ENCODE measurements at regions not wholly inside any gene's neighbourhood (a gene's known extent, or its start where the extent isn't known, plus 50 kb on each side); places are given as distances from the start of the nearest gene placed in this dataset.
"Not testable (repeated sequence)": the region's sequence is repeated elsewhere in the genome, so short reads cannot be mapped to it uniquely, and the experiment has no call there.

- DNase-seq (ENCODE audit: low spot score): peak; percentile 62
Measured at GRCh38 chrX:13223868-13224567, 95.8 kb downstream of the ATXN3L start.

- peak; percentile 11 for DNase-seq (ENCODE audit: low spot score)
Measured at GRCh38 chrX:13220916-13221315, 98.9 kb downstream of the ATXN3L start.

GRCh38 chrX:13219991-13220764, 99.7 kb downstream of the ATXN3L start:
- DNase-seq (ENCODE audit: low spot score): no peak

GRCh38 chrX:13218758-13219157, 101.1 kb downstream of the ATXN3L start:
- DNase-seq (ENCODE audit: low spot score): no peak

- DNase-seq (ENCODE audit: low spot score): peak; percentile 10
Measured at GRCh38 chrX:13216139-13216538, 103.7 kb downstream of the ATXN3L start.

GRCh38 chrX:13215729-13216128, 104.1 kb downstream of the ATXN3L start:
- peak; percentile 23 for DNase-seq (ENCODE audit: low spot score)

GRCh38 chrX:13212191-13212651, 107.6 kb downstream of the ATXN3L start:
- peak; percentile 11 for DNase-seq (ENCODE audit: low spot score)

GRCh38 chrX:13210142-13210541, 109.7 kb downstream of the ATXN3L start:
- not testable (repeated sequence) for DNase-seq (ENCODE audit: low spot score)

GRCh38 chrX:13209704-13210103, 110.1 kb downstream of the ATXN3L start:
- DNase-seq (ENCODE audit: low spot score): not testable (repeated sequence)

- no peak for DNase-seq (ENCODE audit: low spot score)
Measured at GRCh38 chrX:13208281-13208935, 111.4 kb downstream of the ATXN3L start.

GRCh38 chrX:13203271-13203670, 116.6 kb downstream of the ATXN3L start:
- DNase-seq (ENCODE audit: low spot score): no peak

- no peak for DNase-seq (ENCODE audit: low spot score)
Measured at GRCh38 chrX:13201605-13202219, 118.1 kb downstream of the ATXN3L start.

- DNase-seq (ENCODE audit: low spot score): no peak
Measured at GRCh38 chrX:13200398-13200797, 119.5 kb downstream of the ATXN3L start.

- no peak for DNase-seq (ENCODE audit: low spot score)
Measured at GRCh38 chrX:13198762-13199064, 121.1 kb downstream of the ATXN3L start.

- no peak for DNase-seq (ENCODE audit: low spot score)
Measured at GRCh38 chrX:13198056-13198761, 121.6 kb downstream of the ATXN3L start.

GRCh38 chrX:13196782-13197181, 123.1 kb downstream of the ATXN3L start:
- no peak for DNase-seq (ENCODE audit: low spot score)

GRCh38 chrX:13195340-13195739, 124.5 kb downstream of the ATXN3L start:
- DNase-seq (ENCODE audit: low spot score): no peak

- no peak for DNase-seq (ENCODE audit: low spot score)
Measured at GRCh38 chrX:13194291-13195103, 125.4 kb downstream of the ATXN3L start.

- no peak for DNase-seq (ENCODE audit: low spot score)
Measured at GRCh38 chrX:13190051-13190450, 129.8 kb downstream of the ATXN3L start.

- DNase-seq (ENCODE audit: low spot score): no peak
Measured at GRCh38 chrX:13189380-13189779, 130.5 kb downstream of the ATXN3L start.

GRCh38 chrX:13188731-13189309, 131.0 kb downstream of the ATXN3L start:
- DNase-seq (ENCODE audit: low spot score): no peak
